GM12878 (cell line): ENCODE measurements at regions not wholly inside any gene's neighbourhood (a gene's known extent, or its start where the extent isn't known, plus 50 kb on each side); places are given as distances from the start of the nearest gene placed in this dataset.

Experiments
- ATAC-seq: fragments of 200-7000 bp; cut with Tn5 transposase; 3 replicates; pipeline ENCODE4 v1.9.1; 2020; ENCODE audit warnings: mild to moderate bottlenecking, moderate library complexity
- BruUV-seq: library from RNA; stranded (reverse); fragments of 400-500 nt; replicated peaks from 2 replicates; lab custom pipeline; 2021; lab: Mats Ljungman, UMichigan
- CTCF ChIA-PET: fragments of 300-600 bp; sonication (Branson Sonifier 250); formaldehyde crosslinking; extraction: SDS; loops from one replicate; lab custom pipeline; 2021; ENCODE audit warnings: inconsistent platforms; lab: Yijun Ruan, JAX
- POLR2A ChIA-PET: fragments of 350-600 bp; formaldehyde crosslinking; extraction: SDS; loops from one replicate; lab custom pipeline; 2021; ENCODE audit warnings: inconsistent platforms; lab: Charles Lee
- RAD21 ChIA-PET: fragments of 300-600 bp; sonication (Branson Sonifier 250); formaldehyde crosslinking; loops from one replicate; lab custom pipeline; 2023; ENCODE audit warnings: antibody characterized with exemption; ENCODE audit not compliant: unreplicated experiment; lab: Charles Lee
- SMC1A ChIA-PET: fragments of 300-600 bp; sonication (Branson Sonifier 250); formaldehyde crosslinking; loops from one replicate; lab custom pipeline; 2023; ENCODE audit not compliant: unreplicated experiment, uncharacterized antibody; lab: Charles Lee
- DNase-seq: peaks from one replicate; pipeline ENCODE4 v3.0.0-alpha.2; 2011; ENCODE audit warnings: low read depth, low spot score
- FAIRE-seq: peaks from 3 replicates; lab custom pipeline; 2011; peaks lifted over from hg19 to GRCh38; lab: Jason Lieb, UNC
- H2AFZ ChIP-seq: 2 replicates; pipeline ENCODE4 v1.6.0; 2011; ENCODE audit warnings: low read depth, low read length, control low read depth; ENCODE audit not compliant: control insufficient read depth
- H3K27ac ChIP-seq: 2 replicates; pipeline ENCODE4 v1.5.1; 2011; ENCODE audit warnings: control low read depth; ENCODE audit not compliant: control insufficient read depth, insufficient read depth
- H3K27me3 ChIP-seq, 2 experiments: replicated peaks in 1 of 2; 2 replicates each; pipeline versions ENCODE4 v1.6.0 to v1.6.1; 2011; ENCODE audit warnings: low read length in 1 of 2; ENCODE audit not compliant: control insufficient read depth in 2 of 2, insufficient read depth in 2 of 2
- H3K36me3 ChIP-seq, 2 experiments: 2 replicates each; pipeline ENCODE4 v1.5.1; 2011; ENCODE audit warnings: low read length in 1 of 2; ENCODE audit not compliant: control insufficient read depth in 2 of 2, insufficient read depth in 2 of 2
- H3K4me1 ChIP-seq: 2 replicates; pipeline ENCODE4 v1.6.1; 2011; ENCODE audit warnings: mild to moderate bottlenecking, low read length, moderate library complexity, mixed read lengths; ENCODE audit not compliant: control insufficient read depth, insufficient read depth
- H3K4me2 ChIP-seq: 2 replicates; pipeline ENCODE4 v1.6.0; 2011; ENCODE audit warnings: control low read depth; ENCODE audit not compliant: control insufficient read depth, insufficient read depth
- H3K4me3 ChIP-seq: fragments of 200-600 bp; sonication (generic); 2 replicates; pipeline ENCODE4 v1.5.1; 2016
- H3K79me2 ChIP-seq: 2 replicates; pipeline ENCODE4 v1.6.0; 2011; ENCODE audit warnings: low read length; ENCODE audit not compliant: control insufficient read depth, insufficient read depth
- H3K9ac ChIP-seq: 2 replicates; pipeline ENCODE4 v1.8.0; 2011; ENCODE audit warnings: low read length, control low read depth, mixed read lengths; ENCODE audit not compliant: control insufficient read depth, insufficient read depth
- H3K9me3 ChIP-seq: replicated peaks from 3 replicates; pipeline ENCODE4 v1.5.1; 2011; ENCODE audit warnings: mild to moderate bottlenecking, low read length; ENCODE audit not compliant: control insufficient read depth, insufficient read depth
- H4K20me1 ChIP-seq: 2 replicates; pipeline ENCODE4 v1.6.0; 2011; ENCODE audit not compliant: control insufficient read depth, insufficient read depth
- CBX3 ChIP-seq: fragments of 200-600 bp; sonication (generic); IDR thresholded peaks from 2 replicates; pipeline ENCODE4 v1.6.1; 2016; ENCODE audit warnings: low read depth, borderline replicate concordance
- CHD4 ChIP-seq: fragments of 200-600 bp; sonication (generic); IDR thresholded peaks from 2 replicates; pipeline ENCODE4 v1.6.1; 2016; ENCODE audit warnings: mild to moderate bottlenecking
- EED ChIP-seq: sonication (generic); IDR thresholded peaks from 2 replicates; pipeline ENCODE4 v1.6.1; 2016; ENCODE audit warnings: antibody characterized with exemption, low read depth
- GATAD2B ChIP-seq: fragments of 450-650 bp; conservative IDR thresholded peaks from 2 replicates; pipeline ENCODE4 v1.6.1; 2017; ENCODE audit warnings: low read depth, mild to moderate bottlenecking, moderate library complexity
- HDAC2 ChIP-seq: fragments of 200-600 bp; sonication (generic); IDR thresholded peaks from 2 replicates; pipeline ENCODE4 v1.6.1; 2017
- IKZF1 ChIP-seq: fragments of 450-650 bp; conservative IDR thresholded peaks from 2 replicates; pipeline ENCODE4 v1.6.1; 2017; ENCODE audit warnings: antibody characterized with exemption, mild to moderate bottlenecking
- PML ChIP-seq: IDR thresholded peaks from 2 replicates; pipeline ENCODE4 v1.6.1; 2012; ENCODE audit warnings: low read length, inconsistent platforms
- STAT3 ChIP-seq: IDR thresholded peaks from 2 replicates; pipeline ENCODE4 v1.6.1; 2011; ENCODE audit warnings: low read depth, low read length, improper control_type of control experiment
- ZBTB40 ChIP-seq: fragments of 450-650 bp; IDR thresholded peaks from 2 replicates; pipeline ENCODE4 v1.6.1; 2016; ENCODE audit warnings: mild to moderate bottlenecking, moderate library complexity, borderline replicate concordance
- ZNF217 ChIP-seq: fragments of 450-650 bp; IDR thresholded peaks from 2 replicates; pipeline ENCODE4 v1.6.1; 2017; ENCODE audit warnings: antibody characterized with exemption, mild to moderate bottlenecking
- WGBS: methylation state at CpG from one replicate; pipeline ENCODE4 v1.1.6; 2016; ENCODE audit warnings: low lambda C conversion rate; ENCODE audit not compliant: insufficient replicate concordance, insufficient coverage; ENCODE audit errors: missing lambda C conversion rate; 5-methylcytosine and 5-hydroxymethylcytosine counted together
- in situ Hi-C: fragments of 300-500 bp; cut with MboI; formaldehyde crosslinking; loops from 9 replicates; pipeline ENCODE4 v1.14.3; 2018; ENCODE audit warnings: mixed read lengths
- intact Hi-C: fragments of 100-400 bp; cut with micrococcal nuclease; formaldehyde crosslinking; loops from one replicate; pipeline ENCODE4 v1.14.2; 2022; ENCODE audit not compliant: unreplicated experiment
- TF ChIP-seq, protein P1 (sequence below): fragments of 450-650 bp; formaldehyde crosslinking; IDR thresholded peaks from 2 replicates; pipeline ENCODE4 v1.4.0; 2022; ENCODE audit warnings: mild to moderate bottlenecking, moderate library complexity
- TF ChIP-seq, protein P2 (sequence below): fragments of 450-650 bp; IDR thresholded peaks from 2 replicates; pipeline ENCODE4 v1.6.1; 2017; ENCODE audit warnings: antibody characterized with exemption, mild to moderate bottlenecking, moderate library complexity
- TF ChIP-seq, protein P3 (sequence below): fragments of 450-650 bp; IDR thresholded peaks from 2 replicates; pipeline ENCODE4 v1.6.1; 2017; ENCODE audit warnings: mild to moderate bottlenecking

- H3K4me2 ChIP-seq = no peak overlapping the region
- no peaks in the 10 kb centered on the region for H4K20me1 ChIP-seq
- H3K36me3 ChIP-seq = no peaks in the 10 kb centered on the region
- no peaks in the 10 kb centered on the region for H3K4me1 ChIP-seq
- no TSS peak for BruUV-seq
- ChIA-PET POLR2A (no interaction called here), SMC1A (no interaction called here), CTCF (no interaction called here), RAD21 (no interaction called here)
- H3K9ac ChIP-seq = no peak overlapping the region
- H2AFZ ChIP-seq = no peak overlapping the region
- TF ChIP-seq, protein P1, sequence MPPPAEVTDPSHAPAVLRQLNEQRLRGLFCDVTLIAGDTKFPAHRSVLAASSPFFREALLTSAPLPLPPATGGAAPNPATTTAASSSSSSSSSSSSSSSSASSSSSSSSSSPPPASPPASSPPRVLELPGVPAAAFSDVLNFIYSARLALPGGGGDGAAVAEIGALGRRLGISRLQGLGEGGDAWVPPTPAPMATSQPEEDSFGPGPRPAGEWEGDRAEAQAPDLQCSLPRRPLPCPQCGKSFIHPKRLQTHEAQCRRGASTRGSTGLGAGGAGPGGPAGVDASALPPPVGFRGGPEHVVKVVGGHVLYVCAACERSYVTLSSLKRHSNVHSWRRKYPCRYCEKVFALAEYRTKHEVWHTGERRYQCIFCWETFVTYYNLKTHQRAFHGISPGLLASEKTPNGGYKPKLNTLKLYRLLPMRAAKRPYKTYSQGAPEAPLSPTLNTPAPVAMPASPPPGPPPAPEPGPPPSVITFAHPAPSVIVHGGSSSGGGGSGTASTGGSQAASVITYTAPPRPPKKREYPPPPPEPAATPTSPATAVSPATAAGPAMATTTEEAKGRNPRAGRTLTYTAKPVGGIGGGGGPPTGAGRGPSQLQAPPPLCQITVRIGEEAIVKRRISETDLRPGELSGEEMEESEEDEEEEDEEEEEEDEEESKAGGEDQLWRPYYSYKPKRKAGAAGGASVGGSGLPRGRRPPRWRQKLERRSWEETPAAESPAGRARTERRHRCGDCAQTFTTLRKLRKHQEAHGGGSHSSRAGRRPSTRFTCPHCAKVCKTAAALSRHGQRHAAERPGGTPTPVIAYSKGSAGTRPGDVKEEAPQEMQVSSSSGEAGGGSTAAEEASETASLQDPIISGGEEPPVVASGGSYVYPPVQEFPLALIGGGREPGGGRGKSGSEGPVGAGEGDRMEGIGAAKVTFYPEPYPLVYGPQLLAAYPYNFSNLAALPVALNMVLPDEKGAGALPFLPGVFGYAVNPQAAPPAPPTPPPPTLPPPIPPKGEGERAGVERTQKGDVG (CRISPR knock-in tag) = no peak
- TF ChIP-seq CBX3 (no peak), IKZF1 (no peak), STAT3 (no peak), PML (no peak), EED (no peak), ZNF217 (no peak), CHD4 (no peak), GATAD2B (no peak), HDAC2 (no peak), ZBTB40 (no peak)
- TF ChIP-seq, protein P2, sequence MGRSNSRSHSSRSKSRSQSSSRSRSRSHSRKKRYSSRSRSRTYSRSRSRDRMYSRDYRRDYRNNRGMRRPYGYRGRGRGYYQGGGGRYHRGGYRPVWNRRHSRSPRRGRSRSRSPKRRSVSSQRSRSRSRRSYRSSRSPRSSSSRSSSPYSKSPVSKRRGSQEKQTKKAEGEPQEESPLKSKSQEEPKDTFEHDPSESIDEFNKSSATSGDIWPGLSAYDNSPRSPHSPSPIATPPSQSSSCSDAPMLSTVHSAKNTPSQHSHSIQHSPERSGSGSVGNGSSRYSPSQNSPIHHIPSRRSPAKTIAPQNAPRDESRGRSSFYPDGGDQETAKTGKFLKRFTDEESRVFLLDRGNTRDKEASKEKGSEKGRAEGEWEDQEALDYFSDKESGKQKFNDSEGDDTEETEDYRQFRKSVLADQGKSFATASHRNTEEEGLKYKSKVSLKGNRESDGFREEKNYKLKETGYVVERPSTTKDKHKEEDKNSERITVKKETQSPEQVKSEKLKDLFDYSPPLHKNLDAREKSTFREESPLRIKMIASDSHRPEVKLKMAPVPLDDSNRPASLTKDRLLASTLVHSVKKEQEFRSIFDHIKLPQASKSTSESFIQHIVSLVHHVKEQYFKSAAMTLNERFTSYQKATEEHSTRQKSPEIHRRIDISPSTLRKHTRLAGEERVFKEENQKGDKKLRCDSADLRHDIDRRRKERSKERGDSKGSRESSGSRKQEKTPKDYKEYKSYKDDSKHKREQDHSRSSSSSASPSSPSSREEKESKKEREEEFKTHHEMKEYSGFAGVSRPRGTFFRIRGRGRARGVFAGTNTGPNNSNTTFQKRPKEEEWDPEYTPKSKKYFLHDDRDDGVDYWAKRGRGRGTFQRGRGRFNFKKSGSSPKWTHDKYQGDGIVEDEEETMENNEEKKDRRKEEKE = no peak
- TF ChIP-seq, protein P3, sequence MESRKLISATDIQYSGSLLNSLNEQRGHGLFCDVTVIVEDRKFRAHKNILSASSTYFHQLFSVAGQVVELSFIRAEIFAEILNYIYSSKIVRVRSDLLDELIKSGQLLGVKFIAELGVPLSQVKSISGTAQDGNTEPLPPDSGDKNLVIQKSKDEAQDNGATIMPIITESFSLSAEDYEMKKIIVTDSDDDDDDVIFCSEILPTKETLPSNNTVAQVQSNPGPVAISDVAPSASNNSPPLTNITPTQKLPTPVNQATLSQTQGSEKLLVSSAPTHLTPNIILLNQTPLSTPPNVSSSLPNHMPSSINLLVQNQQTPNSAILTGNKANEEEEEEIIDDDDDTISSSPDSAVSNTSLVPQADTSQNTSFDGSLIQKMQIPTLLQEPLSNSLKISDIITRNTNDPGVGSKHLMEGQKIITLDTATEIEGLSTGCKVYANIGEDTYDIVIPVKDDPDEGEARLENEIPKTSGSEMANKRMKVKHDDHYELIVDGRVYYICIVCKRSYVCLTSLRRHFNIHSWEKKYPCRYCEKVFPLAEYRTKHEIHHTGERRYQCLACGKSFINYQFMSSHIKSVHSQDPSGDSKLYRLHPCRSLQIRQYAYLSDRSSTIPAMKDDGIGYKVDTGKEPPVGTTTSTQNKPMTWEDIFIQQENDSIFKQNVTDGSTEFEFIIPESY = no peak
- no peaks in the 10 kb centered on the region for H3K27me3 ChIP-seq
- no peaks in the 10 kb centered on the region for H3K79me2 ChIP-seq
- intact Hi-C loops = no loop called here
- WGBS = 42% methylated on average over 4 of the region's 4 CpGs
- in situ Hi-C loops = no loop called here
- no peaks in the 10 kb centered on the region; the same call in 2 of the 3 replicates for H3K9me3 ChIP-seq
- DNase-seq (no peak), FAIRE-seq (no peak), ATAC-seq (no peak)
- H3K27ac ChIP-seq = no peak overlapping the region
- H3K4me3 ChIP-seq = no peak overlapping the region
Observed at GRCh38 chr20:60638430-60639098, 613.5 kb upstream of the CDH4 start.
